SK-N-MC (cell line): ENCODE measurements at regions not wholly inside any gene's neighbourhood (a gene's known extent, or its start where the extent isn't known, plus 50 kb on each side); places are given as distances from the start of the nearest gene placed in this dataset.
A peak's percentile ranks its signal among the peaks of the same experiment; 100 is the strongest.
"Not testable (repeated sequence)": the region's sequence is repeated elsewhere in the genome, so short reads cannot be mapped to it uniquely, and the experiment has no call there.

Source experiments
- DNase-seq: peaks from one replicate; pipeline ENCODE4 v3.0.0-alpha.2; 2011; ENCODE audit warnings: low read depth, low spot score
- H3K27ac ChIP-seq: fragments of 200-600 bp; sonication (generic); 2 replicates; pipeline ENCODE4 v1.5.1; 2016; ENCODE audit warnings: mixed run types
- H3K36me3 ChIP-seq: fragments of 200-600 bp; sonication (generic); 2 replicates; pipeline ENCODE4 v1.6.1; 2017; ENCODE audit warnings: antibody characterized with exemption, low read length, mixed read lengths; ENCODE audit not compliant: insufficient read depth
- H3K4me3 ChIP-seq: fragments of 200-600 bp; sonication (generic); 2 replicates; pipeline ENCODE4 v1.5.1; 2016
- H3K9ac ChIP-seq: fragments of 200-600 bp; sonication (generic); 2 replicates; pipeline ENCODE4 v1.8.0; 2017; ENCODE audit warnings: mixed run types, mixed read lengths; ENCODE audit not compliant: insufficient read length
- H3K9me3 ChIP-seq: fragments of 200-600 bp; sonication (generic); 2 replicates; pipeline ENCODE4 v1.6.1; 2017; ENCODE audit warnings: low read depth, mild to moderate bottlenecking, antibody characterized with exemption, low read length, moderate library complexity, mixed read lengths
- EZH2 ChIP-seq: fragments of 200-600 bp; sonication (generic); IDR thresholded peaks from one replicate; pipeline ENCODE4 v1.6.1; 2017; ENCODE audit warnings: antibody characterized with exemption
- FOXP2 ChIP-seq: optimal IDR thresholded peaks from 2 replicates; pipeline ENCODE3; 2011; ENCODE audit warnings: mild to moderate bottlenecking, moderate library complexity; ENCODE audit not compliant: insufficient read depth; ENCODE audit errors: extremely low read length, control extremely low read depth
- POLR2AphosphoS5 ChIP-seq: IDR thresholded peaks from 2 replicates; pipeline ENCODE4 v1.6.1; 2012; ENCODE audit warnings: mild to moderate bottlenecking, low read depth, low read length, borderline replicate concordance

DNA sequence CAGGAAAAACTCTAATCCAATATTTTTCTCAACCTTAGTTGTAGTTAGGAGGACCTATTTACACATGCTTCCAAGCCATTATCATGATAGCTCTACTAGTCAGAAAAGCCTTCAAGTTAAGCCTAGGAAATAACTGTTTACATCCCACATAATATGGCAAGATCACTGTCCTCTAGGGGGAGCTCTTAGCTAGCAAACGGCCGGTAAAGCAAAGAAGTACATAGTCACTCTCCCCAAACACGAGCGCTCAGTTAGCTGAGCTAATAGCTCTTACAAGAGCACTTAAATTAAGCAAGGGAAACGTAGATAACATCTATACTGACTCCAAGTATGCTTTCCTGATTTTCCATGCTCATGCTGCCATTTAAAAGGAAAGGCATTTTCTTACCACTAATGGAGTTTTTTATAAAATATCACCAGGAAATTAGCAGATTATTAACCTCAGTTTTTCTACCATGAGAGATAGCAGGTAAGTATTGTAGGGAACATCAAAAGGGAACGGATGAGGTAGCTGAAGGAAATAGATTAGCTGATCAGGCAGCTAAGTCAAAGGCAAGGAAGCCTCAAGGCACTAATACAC is 100.6 kb upstream of the PABPC3 start:
- no peak overlapping the region for H3K9ac ChIP-seq
- no peaks in the 10 kb centered on the region for H3K9me3 ChIP-seq
- H3K27ac ChIP-seq = peak overlapping the region; percentile 22; the same call in 1 of the 2 replicates
- no peaks in the 10 kb centered on the region for H3K36me3 ChIP-seq
- no peak for TF ChIP-seq FOXP2
- no peak for TF ChIP-seq EZH2
- no peak for TF ChIP-seq POLR2AphosphoS5
- peak; percentile 94 for DNase-seq
- H3K4me3 ChIP-seq = peak overlapping the region; percentile 47; the same call in 1 of the 2 replicates

DNA sequence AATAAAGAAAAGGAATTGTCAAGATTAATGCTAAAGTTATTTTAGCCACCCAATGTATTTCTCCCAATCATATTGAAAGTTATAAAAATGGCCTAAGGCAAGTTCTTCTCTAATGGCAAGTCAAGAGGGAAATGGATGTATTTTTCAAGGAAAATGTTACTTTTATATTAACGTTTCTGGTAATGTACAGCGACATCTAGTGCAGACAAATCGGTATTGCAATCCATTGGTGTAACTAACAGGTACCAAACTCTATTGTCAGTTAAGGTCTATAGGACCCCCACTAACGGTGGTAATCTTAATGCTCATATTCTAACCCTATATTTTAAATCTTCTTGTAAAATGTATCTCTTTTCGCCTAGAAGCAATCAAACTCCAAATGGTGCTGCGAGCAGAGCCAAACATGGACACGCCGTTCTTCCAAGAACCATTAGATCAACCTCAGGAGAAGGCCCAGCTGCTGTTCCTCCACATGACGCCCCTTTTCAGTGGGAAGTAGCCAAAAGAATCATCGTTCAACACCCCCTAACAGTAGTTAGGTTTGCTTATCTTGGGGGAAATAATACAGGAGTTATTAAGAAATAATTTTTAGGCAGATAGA is 98.5 kb upstream of the PABPC3 start:
- H3K9me3 ChIP-seq = no peaks in the 10 kb centered on the region
- no peak overlapping the region for H3K9ac ChIP-seq
- TF ChIP-seq EZH2 (no peak), POLR2AphosphoS5 (no peak), FOXP2 (no peak)
- H3K4me3 ChIP-seq = no peak overlapping the region
- H3K36me3 ChIP-seq = no peaks in the 10 kb centered on the region
- DNase-seq = peak; percentile 47
- peak overlapping the region; percentile 85; the same call in 1 of the 2 replicates for H3K27ac ChIP-seq

DNA sequence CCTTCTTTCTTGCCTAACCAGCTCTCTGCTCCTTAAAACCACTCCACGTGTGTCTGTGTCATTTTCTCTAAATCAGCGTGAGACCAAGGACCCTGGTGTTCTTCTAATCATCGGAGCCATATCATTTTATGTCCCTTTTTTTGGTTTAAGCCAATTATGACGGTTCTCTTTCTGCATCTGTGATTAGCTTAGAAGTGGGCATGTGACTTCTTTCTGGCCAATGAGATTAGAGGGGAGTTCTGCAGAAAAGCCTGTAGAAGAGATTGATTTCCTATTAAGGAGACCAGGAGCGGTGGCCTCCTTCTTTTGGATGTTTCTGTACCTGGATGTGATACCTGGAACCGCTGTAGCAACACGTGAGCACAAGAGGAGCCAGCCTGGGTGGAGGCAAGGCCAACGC is 97.5 kb upstream of the PABPC3 start:
- no peak for DNase-seq
- Histone ChIP-seq H3K4me3 (no peak overlapping the region), H3K36me3 (no peaks in the 10 kb centered on the region), H3K9me3 (no peaks in the 10 kb centered on the region), H3K9ac (no peak overlapping the region), H3K27ac (no peak overlapping the region)
- TF ChIP-seq POLR2AphosphoS5 (no peak), FOXP2 (no peak)

- Histone ChIP-seq H3K36me3 (no peaks in the 10 kb centered on the region), H3K27ac (peak overlapping the region; percentile 37; the same call in 1 of the 2 replicates), H3K9ac (no peak overlapping the region), H3K4me3 (no peak overlapping the region), H3K9me3 (no peaks in the 10 kb centered on the region)
- no peak for DNase-seq
- no peak for TF ChIP-seq EZH2
- TF ChIP-seq POLR2AphosphoS5 = no peak
- TF ChIP-seq FOXP2 = no peak
These were observed 94.3 kb upstream of the PABPC3 start for GRCh38 chr13:25001476-25002206.

DNA sequence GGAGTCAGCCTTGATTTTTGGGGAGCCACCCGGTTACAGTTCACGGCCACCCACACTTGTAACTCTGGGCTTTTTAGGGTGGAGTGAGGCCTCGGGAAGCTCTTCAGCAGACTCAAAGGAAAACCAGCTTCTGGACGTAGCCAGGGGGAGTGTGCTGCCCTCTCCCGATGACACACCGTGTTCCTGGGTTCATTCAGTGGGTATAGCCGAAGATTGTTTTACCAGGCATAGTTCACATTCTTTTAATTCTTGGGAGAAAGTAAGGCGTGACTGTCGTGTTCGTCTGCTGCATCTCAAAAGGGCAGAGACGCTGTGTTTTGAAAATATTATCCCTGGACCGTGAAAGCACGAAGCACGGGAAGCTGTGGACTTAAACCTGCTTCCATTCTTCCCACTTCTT is 93.6 kb upstream of the PABPC3 start:
- not testable (repeated sequence) for H3K27ac ChIP-seq, DNase-seq

GRCh38 chr13:25004489-25004888 is 91.4 kb upstream of the PABPC3 start:
- DNase-seq, H3K9me3 ChIP-seq, H3K36me3 ChIP-seq, H3K4me3 ChIP-seq, H3K9ac ChIP-seq, H3K27ac ChIP-seq: not testable (repeated sequence)

More for the DNA sequence above, 93.6 kb upstream of the PABPC3 start:
- H3K4me3 ChIP-seq, H3K9ac ChIP-seq, H3K36me3 ChIP-seq, H3K9me3 ChIP-seq: not testable (repeated sequence)

DNA sequence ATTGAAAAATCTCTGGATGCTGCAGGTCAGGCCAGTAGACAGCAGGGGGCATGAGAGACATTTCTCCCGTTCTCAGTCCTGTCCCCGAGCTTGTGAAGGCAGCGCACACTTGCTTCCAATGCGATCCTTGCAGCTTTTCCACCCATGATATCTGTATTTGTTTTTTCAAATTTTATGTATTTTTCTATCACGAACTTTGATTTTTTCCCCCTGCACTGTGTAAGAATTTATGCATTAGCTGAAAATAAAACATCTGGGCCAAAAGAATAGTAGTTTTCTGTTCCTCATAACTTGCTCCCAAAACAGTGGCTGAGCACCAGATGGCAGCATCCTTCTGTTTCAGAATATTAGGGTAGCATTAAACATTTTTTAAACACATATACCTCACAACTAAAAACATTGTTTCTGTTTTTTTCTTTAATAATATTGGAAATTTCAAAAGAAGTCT is 90.9 kb upstream of the PABPC3 start:
- H3K27ac ChIP-seq, H3K9ac ChIP-seq, H3K9me3 ChIP-seq, H3K36me3 ChIP-seq: not testable (repeated sequence)
- peak; percentile 60 for DNase-seq
- peak overlapping the region; percentile 67 for H3K4me3 ChIP-seq

- not testable (repeated sequence) for DNase-seq, H3K9me3 ChIP-seq, H3K27ac ChIP-seq, H3K9ac ChIP-seq, H3K4me3 ChIP-seq, H3K36me3 ChIP-seq
These were observed 88.5 kb upstream of the PABPC3 start for GRCh38 chr13:25007389-25007788.

- H3K4me3 ChIP-seq, H3K36me3 ChIP-seq, H3K9ac ChIP-seq, DNase-seq, H3K27ac ChIP-seq, H3K9me3 ChIP-seq: not testable (repeated sequence)
These were observed 81.5 kb upstream of the PABPC3 start for GRCh38 chr13:25014398-25014973.

GRCh38 chr13:25017176-25017575 is 78.8 kb upstream of the PABPC3 start:
- DNase-seq, H3K9me3 ChIP-seq, H3K36me3 ChIP-seq, H3K4me3 ChIP-seq, H3K27ac ChIP-seq, H3K9ac ChIP-seq: not testable (repeated sequence)

- not testable (repeated sequence) for H3K9ac ChIP-seq
These were observed 77.9 kb upstream of the PABPC3 start for GRCh38 chr13:25017808-25018728.

More at GRCh38 chr13:25017808-25018728, 77.9 kb upstream of the PABPC3 start:
- not testable (repeated sequence) for DNase-seq, H3K4me3 ChIP-seq, H3K27ac ChIP-seq, H3K9me3 ChIP-seq, H3K36me3 ChIP-seq
